K562 (cell line): ENCODE measurements at regions not wholly inside any gene's neighbourhood (a gene's known extent, or its start where the extent isn't known, plus 50 kb on each side); places are given as distances from the start of the nearest gene placed in this dataset.

Experiments used
- ATAC-seq: fragments of 200-7000 bp; cut with Tn5 transposase; 3 replicates; pipeline ENCODE4 v1.9.1; 2020; ENCODE audit warnings: moderate library complexity
- BruUV-seq: library from RNA; stranded (reverse); fragments of 400-500 nt; replicated peaks from 2 replicates; lab custom pipeline; 2021; lab: Mats Ljungman, UMichigan
- CTCF ChIA-PET: fragments of 300-600 bp; formaldehyde crosslinking; extraction: SDS; loops from one replicate; lab custom pipeline; 2021; ENCODE audit warnings: low intra/inter-chr PET ratio; lab: Yijun Ruan, JAX
- POLR2A ChIA-PET: fragments of 300-600, 350-650 bp; sonication (Branson Sonifier 250); formaldehyde crosslinking; extraction: SDS; loops from one replicate; lab custom pipeline; 2021; ENCODE audit warnings: antibody characterized with exemption, inconsistent platforms; lab: Yijun Ruan, JAX
- DNase-seq, 4 experiments: peaks; one replicate each; pipeline versions ENCODE4 v3.0.0 to v3.0.0-alpha.2; 2011 to 2018; ENCODE audit warnings: low spot score in 3 of 4, mixed read lengths in 3 of 4; ENCODE audit errors: extremely low read depth in 1 of 4
- FAIRE-seq: peaks from 2 replicates; lab custom pipeline; 2011; peaks lifted over from hg19 to GRCh38; lab: Jason Lieb, UNC
- H2AFZ ChIP-seq: 2 replicates; pipeline ENCODE4 v1.6.0; 2011; ENCODE audit warnings: low read depth, low read length, control low read depth, inconsistent platforms
- H3K27ac ChIP-seq: fragments of 200-600 bp; 3 replicates; pipeline ENCODE4 v1.8.0; 2011; ENCODE audit warnings: low read depth, mild to moderate bottlenecking, control low read depth, inconsistent platforms, low read length, moderate library complexity, mixed read lengths; ENCODE audit errors: extremely low read depth
- H3K27me3 ChIP-seq, 2 experiments: fragments of 300-600 bp in 1 of 2; 2 replicates in 1 of 2; 3 replicates in 1 of 2; pipeline versions ENCODE4 v1.6.0 to v1.8.0; 2011; ENCODE audit warnings: inconsistent platforms in 2 of 2, low read length in 2 of 2, mild to moderate bottlenecking in 1 of 2, mixed read lengths in 1 of 2, moderate library complexity in 1 of 2; ENCODE audit not compliant: control insufficient read depth in 2 of 2, insufficient read depth in 2 of 2
- H3K36me3 ChIP-seq: fragments of 300-600 bp; 3 replicates; pipeline ENCODE4 v1.8.0; 2011; ENCODE audit warnings: mild to moderate bottlenecking, low read length, inconsistent platforms; ENCODE audit not compliant: control insufficient read depth, insufficient read depth
- H3K4me1 ChIP-seq, 2 experiments: fragments of 200-600 bp in 1 of 2; replicated peaks in 1 of 2; 2 replicates in 1 of 2; 3 replicates in 1 of 2; pipeline versions ENCODE4 v1.5.1 to v1.8.0; 2011; ENCODE audit warnings: inconsistent platforms in 2 of 2, low read length in 2 of 2, mild to moderate bottlenecking in 1 of 2, mixed read lengths in 1 of 2, moderate library complexity in 1 of 2; ENCODE audit not compliant: control insufficient read depth in 2 of 2, insufficient read depth in 2 of 2
- H3K4me2 ChIP-seq: 2 replicates; pipeline ENCODE4 v1.6.1; 2011; ENCODE audit warnings: low read length, control low read depth, inconsistent platforms, mixed read lengths; ENCODE audit not compliant: insufficient read depth
- H3K4me3 ChIP-seq: fragments of 200-600 bp; sonication (generic), shearing (Covaris generic); 2 replicates; pipeline ENCODE4 v1.5.1; 2016; ENCODE audit warnings: control low read depth, inconsistent platforms
- H3K79me2 ChIP-seq: fragments of 200-600 bp; 3 replicates; pipeline ENCODE4 v1.8.0; 2011; ENCODE audit warnings: low read length, inconsistent platforms; ENCODE audit not compliant: control insufficient read depth, insufficient read depth
- H3K9ac ChIP-seq, 2 experiments: 2 replicates each; pipeline versions ENCODE4 v1.6.0 to v1.6.1; 2011; ENCODE audit warnings: low read depth in 2 of 2, low read length in 2 of 2, control low read depth in 1 of 2, inconsistent platforms in 1 of 2, mild to moderate bottlenecking in 1 of 2, mixed read lengths in 1 of 2; ENCODE audit not compliant: insufficient read depth in 1 of 2
- H3K9me1 ChIP-seq: one replicate; pipeline ENCODE4 v1.6.0; 2011; ENCODE audit warnings: inconsistent platforms, mild to moderate bottlenecking, low read length, moderate library complexity; ENCODE audit not compliant: control insufficient read depth, insufficient read depth
- H3K9me3 ChIP-seq: replicated peaks from 2 replicates; pipeline ENCODE4 v1.5.1; 2011; ENCODE audit warnings: low read depth, low read length, inconsistent platforms; ENCODE audit not compliant: control insufficient read depth, insufficient read depth
- H4K20me1 ChIP-seq: replicated peaks from 2 replicates; pipeline ENCODE4 v1.6.1; 2011; ENCODE audit warnings: low read length, inconsistent platforms, mixed read lengths; ENCODE audit not compliant: control insufficient read depth, insufficient read depth
- ATF1 ChIP-seq, 2 experiments: fragments of 450-650 bp in 1 of 2; IDR thresholded peaks; 2 replicates each; pipeline ENCODE4 v1.6.1; 2016; ENCODE audit warnings: missing compliant biosample characterization in 1 of 2, missing genetic modification characterization in 1 of 2
- BDP1 ChIP-seq: IDR thresholded peaks from 3 replicates; pipeline ENCODE4 v1.6.1; 2011; ENCODE audit not compliant: insufficient read length, insufficient read depth
- CC2D1A ChIP-seq: fragments of 450-650 bp; IDR thresholded peaks from 2 replicates; pipeline ENCODE4 v1.6.1; 2017; ENCODE audit warnings: mild to moderate bottlenecking
- CREBBP ChIP-seq: IDR thresholded peaks from one replicate; pipeline ENCODE4 v1.6.1; 2012; ENCODE audit warnings: low read depth, mild to moderate bottlenecking, control low read depth, inconsistent platforms, low read length
- CXXC5 ChIP-seq: fragments of 250-450 bp; sonication (Bioruptor Pico); IDR thresholded peaks from 2 replicates; pipeline ENCODE4 v1.8.0; 2022; ENCODE audit warnings: inconsistent platforms, mild to moderate bottlenecking, moderate library complexity
- MCM5 ChIP-seq: fragments of 450-650 bp; IDR thresholded peaks from 2 replicates; pipeline ENCODE4 v1.6.1; 2016; ENCODE audit warnings: low read depth
- PURB ChIP-seq: sonication (generic); formaldehyde crosslinking; IDR thresholded peaks from 2 replicates; pipeline ENCODE4 v1.9.0; 2021; ENCODE audit warnings: low read depth, mild to moderate bottlenecking, missing genetic modification reagents
- RBM22 ChIP-seq: fragments of 200-400 bp; formaldehyde crosslinking; IDR thresholded peaks from 2 replicates; pipeline ENCODE4 v1.6.1; 2018; ENCODE audit warnings: low read length, low read depth; ENCODE audit not compliant: poor library complexity, severe bottlenecking
- SMARCE1 ChIP-seq: fragments of 450-650 bp; IDR thresholded peaks from 2 replicates; pipeline ENCODE4 v1.7.1; 2016; ENCODE audit warnings: mild to moderate bottlenecking
- TARDBP ChIP-seq: fragments of 450-650 bp; IDR thresholded peaks from 2 replicates; pipeline ENCODE4 v1.6.1; 2016
- TCF7L2 ChIP-seq: fragments of 150-350 bp; IDR thresholded peaks from 2 replicates; pipeline ENCODE4 v1.6.1; 2016; ENCODE audit warnings: low read depth, mild to moderate bottlenecking, low read length, moderate library complexity
- ZNF75A ChIP-seq: fragments of 450-650 bp; formaldehyde crosslinking; IDR thresholded peaks from 2 replicates; pipeline ENCODE4 v1.4.0; 2020; ENCODE audit warnings: mild to moderate bottlenecking
- ZNF780A ChIP-seq: fragments of 250-450 bp; sonication (Bioruptor Pico); IDR thresholded peaks from 2 replicates; pipeline ENCODE4 v1.5.0; 2021; ENCODE audit warnings: mild to moderate bottlenecking
- WGBS: fragments of 100-300 bp; shearing (Covaris generic); methylation state at CpG from one replicate; pipeline ENCODE4 v1.1.6; 2016; ENCODE audit warnings: low coverage, mixed read lengths; ENCODE audit not compliant: insufficient coverage; ENCODE audit errors: missing lambda C conversion rate; 5-methylcytosine and 5-hydroxymethylcytosine counted together
- in situ Hi-C: fragments of 300-500 bp; cut with MboI; formaldehyde crosslinking; loops from 4 replicates; pipeline ENCODE4 v1.15.0; 2018; ENCODE audit warnings: inconsistent platforms, mixed read lengths
- intact Hi-C: fragments of 100-400 bp; cut with micrococcal nuclease; formaldehyde crosslinking; loops from 2 replicates; pipeline ENCODE4 v1.14.2; 2022
- TF ChIP-seq, protein P1 (sequence below): sonication (generic); formaldehyde crosslinking; IDR thresholded peaks from 2 replicates; pipeline ENCODE4 v1.8.0; 2022; ENCODE audit warnings: mild to moderate bottlenecking, missing genetic modification reagents
- TF ChIP-seq, protein P2 (sequence below): fragments of 250-450 bp; sonication (Bioruptor Pico); IDR thresholded peaks from 2 replicates; pipeline ENCODE4 v1.8.0; 2021; ENCODE audit warnings: moderate library complexity, mild to moderate bottlenecking, inconsistent platforms
- TF ChIP-seq, protein P3 (sequence below): sonication (generic); formaldehyde crosslinking; IDR thresholded peaks from 2 replicates; pipeline ENCODE4 v1.8.1; 2022; ENCODE audit warnings: missing genetic modification reagents
- TF ChIP-seq, protein P4 (sequence below): fragments of 250-450 bp; sonication (Bioruptor Pico); IDR thresholded peaks from 2 replicates; pipeline ENCODE4 v1.5.0; 2020; ENCODE audit warnings: mild to moderate bottlenecking

DNA sequence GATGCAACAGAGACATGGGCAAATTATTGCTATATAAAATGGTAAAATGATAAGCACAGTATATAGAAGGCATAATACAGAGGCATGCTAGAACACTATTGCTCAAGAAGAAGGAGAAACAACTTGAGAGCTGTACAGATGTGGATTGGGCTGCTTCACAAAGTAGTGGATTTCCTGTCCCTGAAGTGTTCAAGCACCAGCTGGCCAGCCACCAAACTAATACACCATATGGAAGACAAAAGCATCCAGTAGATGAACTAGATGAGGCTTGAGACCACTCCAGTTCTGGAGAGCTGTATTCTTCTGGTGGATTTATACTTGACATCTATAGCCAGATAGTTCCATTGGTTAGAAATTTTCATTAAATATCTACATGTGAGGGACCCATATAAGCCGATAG is 134.1 kb upstream of the GNAO1 start:
- no peaks in the 10 kb centered on the region; the same call in 1 of the 2 replicates for H4K20me1 ChIP-seq
- CTCF ChIA-PET, result no interaction called here
- in situ Hi-C loops, result no loop called here
- 0% methylated on average over 1 of the region's 1 CpG for WGBS
- H3K36me3 ChIP-seq, result no peaks in the 10 kb centered on the region
- no peaks in the 10 kb centered on the region; a peak in 1 of 5 replicates for H3K27me3 ChIP-seq
- POLR2A ChIA-PET, result no interaction called here
- BruUV-seq, result no TSS peak
- H3K9me3 ChIP-seq, result no peaks in the 10 kb centered on the region
- H3K27ac ChIP-seq, result no peak overlapping the region
- TF ChIP-seq MCM5 (no peak), RBM22 (no peak), TARDBP (no peak), BDP1 (no peak), ZNF75A (no peak), ATF1 (CRISPR knock-in tag; IDR thresholded peaks at IDR 0.05) (no peak), ATF1 (tag; IDR thresholded peaks at IDR 0.05) (no peak), CXXC5 (CRISPR knock-in tag) (no peak), CREBBP (no peak), CC2D1A (no peak), TCF7L2 (no peak), SMARCE1 (no peak), PURB (no peak), ZNF780A (CRISPR knock-in tag) (no peak)
- TF ChIP-seq, protein P1, sequence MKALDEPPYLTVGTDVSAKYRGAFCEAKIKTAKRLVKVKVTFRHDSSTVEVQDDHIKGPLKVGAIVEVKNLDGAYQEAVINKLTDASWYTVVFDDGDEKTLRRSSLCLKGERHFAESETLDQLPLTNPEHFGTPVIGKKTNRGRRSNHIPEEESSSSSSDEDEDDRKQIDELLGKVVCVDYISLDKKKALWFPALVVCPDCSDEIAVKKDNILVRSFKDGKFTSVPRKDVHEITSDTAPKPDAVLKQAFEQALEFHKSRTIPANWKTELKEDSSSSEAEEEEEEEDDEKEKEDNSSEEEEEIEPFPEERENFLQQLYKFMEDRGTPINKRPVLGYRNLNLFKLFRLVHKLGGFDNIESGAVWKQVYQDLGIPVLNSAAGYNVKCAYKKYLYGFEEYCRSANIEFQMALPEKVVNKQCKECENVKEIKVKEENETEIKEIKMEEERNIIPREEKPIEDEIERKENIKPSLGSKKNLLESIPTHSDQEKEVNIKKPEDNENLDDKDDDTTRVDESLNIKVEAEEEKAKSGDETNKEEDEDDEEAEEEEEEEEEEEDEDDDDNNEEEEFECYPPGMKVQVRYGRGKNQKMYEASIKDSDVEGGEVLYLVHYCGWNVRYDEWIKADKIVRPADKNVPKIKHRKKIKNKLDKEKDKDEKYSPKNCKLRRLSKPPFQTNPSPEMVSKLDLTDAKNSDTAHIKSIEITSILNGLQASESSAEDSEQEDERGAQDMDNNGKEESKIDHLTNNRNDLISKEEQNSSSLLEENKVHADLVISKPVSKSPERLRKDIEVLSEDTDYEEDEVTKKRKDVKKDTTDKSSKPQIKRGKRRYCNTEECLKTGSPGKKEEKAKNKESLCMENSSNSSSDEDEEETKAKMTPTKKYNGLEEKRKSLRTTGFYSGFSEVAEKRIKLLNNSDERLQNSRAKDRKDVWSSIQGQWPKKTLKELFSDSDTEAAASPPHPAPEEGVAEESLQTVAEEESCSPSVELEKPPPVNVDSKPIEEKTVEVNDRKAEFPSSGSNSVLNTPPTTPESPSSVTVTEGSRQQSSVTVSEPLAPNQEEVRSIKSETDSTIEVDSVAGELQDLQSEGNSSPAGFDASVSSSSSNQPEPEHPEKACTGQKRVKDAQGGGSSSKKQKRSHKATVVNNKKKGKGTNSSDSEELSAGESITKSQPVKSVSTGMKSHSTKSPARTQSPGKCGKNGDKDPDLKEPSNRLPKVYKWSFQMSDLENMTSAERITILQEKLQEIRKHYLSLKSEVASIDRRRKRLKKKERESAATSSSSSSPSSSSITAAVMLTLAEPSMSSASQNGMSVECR (CRISPR knock-in tag), result no peak
- TF ChIP-seq, protein P2, sequence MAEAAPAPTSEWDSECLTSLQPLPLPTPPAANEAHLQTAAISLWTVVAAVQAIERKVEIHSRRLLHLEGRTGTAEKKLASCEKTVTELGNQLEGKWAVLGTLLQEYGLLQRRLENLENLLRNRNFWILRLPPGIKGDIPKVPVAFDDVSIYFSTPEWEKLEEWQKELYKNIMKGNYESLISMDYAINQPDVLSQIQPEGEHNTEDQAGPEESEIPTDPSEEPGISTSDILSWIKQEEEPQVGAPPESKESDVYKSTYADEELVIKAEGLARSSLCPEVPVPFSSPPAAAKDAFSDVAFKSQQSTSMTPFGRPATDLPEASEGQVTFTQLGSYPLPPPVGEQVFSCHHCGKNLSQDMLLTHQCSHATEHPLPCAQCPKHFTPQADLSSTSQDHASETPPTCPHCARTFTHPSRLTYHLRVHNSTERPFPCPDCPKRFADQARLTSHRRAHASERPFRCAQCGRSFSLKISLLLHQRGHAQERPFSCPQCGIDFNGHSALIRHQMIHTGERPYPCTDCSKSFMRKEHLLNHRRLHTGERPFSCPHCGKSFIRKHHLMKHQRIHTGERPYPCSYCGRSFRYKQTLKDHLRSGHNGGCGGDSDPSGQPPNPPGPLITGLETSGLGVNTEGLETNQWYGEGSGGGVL, result no peak
- TF ChIP-seq, protein P3, sequence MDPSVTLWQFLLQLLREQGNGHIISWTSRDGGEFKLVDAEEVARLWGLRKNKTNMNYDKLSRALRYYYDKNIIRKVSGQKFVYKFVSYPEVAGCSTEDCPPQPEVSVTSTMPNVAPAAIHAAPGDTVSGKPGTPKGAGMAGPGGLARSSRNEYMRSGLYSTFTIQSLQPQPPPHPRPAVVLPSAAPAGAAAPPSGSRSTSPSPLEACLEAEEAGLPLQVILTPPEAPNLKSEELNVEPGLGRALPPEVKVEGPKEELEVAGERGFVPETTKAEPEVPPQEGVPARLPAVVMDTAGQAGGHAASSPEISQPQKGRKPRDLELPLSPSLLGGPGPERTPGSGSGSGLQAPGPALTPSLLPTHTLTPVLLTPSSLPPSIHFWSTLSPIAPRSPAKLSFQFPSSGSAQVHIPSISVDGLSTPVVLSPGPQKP (CRISPR knock-in tag), result no peak
- TF ChIP-seq, protein P4, sequence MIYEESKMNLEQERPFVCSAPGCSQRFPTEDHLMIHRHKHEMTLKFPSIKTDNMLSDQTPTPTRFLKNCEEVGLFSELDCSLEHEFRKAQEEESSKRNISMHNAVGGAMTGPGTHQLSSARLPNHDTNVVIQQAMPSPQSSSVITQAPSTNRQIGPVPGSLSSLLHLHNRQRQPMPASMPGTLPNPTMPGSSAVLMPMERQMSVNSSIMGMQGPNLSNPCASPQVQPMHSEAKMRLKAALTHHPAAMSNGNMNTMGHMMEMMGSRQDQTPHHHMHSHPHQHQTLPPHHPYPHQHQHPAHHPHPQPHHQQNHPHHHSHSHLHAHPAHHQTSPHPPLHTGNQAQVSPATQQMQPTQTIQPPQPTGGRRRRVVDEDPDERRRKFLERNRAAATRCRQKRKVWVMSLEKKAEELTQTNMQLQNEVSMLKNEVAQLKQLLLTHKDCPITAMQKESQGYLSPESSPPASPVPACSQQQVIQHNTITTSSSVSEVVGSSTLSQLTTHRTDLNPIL (CRISPR knock-in tag), result no peak
- TF ChIP-seq, all 486 proteins: peak for 0
- intact Hi-C loops, result no loop called here
- Histone ChIP-seq H3K9me1 (no peaks in the 10 kb centered on the region), H3K4me1 (no peaks in the 10 kb centered on the region), H3K4me2 (no peak overlapping the region), H3K4me3 (no peak overlapping the region), H2AFZ (no peak overlapping the region), H3K79me2 (no peaks in the 10 kb centered on the region), H3K9ac (no peak overlapping the region)
- FAIRE-seq (no peak), DNase-seq (no peak), ATAC-seq (no peak)
